K562 (cell line): ENCODE measurements at regions not wholly inside any gene's neighbourhood (a gene's known extent, or its start where the extent isn't known, plus 50 kb on each side); places are given as distances from the start of the nearest gene placed in this dataset.
A peak's percentile ranks its signal among the peaks of the same experiment; 100 is the strongest.

Source experiments
- POLR2AphosphoS2 ChIP-seq: IDR thresholded peaks from 2 replicates; pipeline ENCODE4 v1.6.1; 2012; ENCODE audit warnings: low read length, improper control_type of control experiment
- REST ChIP-seq, 2 experiments: fragments of 450-650 bp; formaldehyde crosslinking in 1 of 2; IDR thresholded peaks; 2 replicates each; pipeline versions ENCODE4 v1.4.0 to v1.6.1; 2014 to 2020; ENCODE audit warnings: mild to moderate bottlenecking in 2 of 2, borderline replicate concordance in 1 of 2, low read depth in 1 of 2
- STAG1 ChIP-seq: sonication (generic); formaldehyde crosslinking; IDR thresholded peaks from 2 replicates; pipeline ENCODE4 v1.5.0; 2020; ENCODE audit warnings: missing genetic modification reagents, borderline replicate concordance

DNA sequence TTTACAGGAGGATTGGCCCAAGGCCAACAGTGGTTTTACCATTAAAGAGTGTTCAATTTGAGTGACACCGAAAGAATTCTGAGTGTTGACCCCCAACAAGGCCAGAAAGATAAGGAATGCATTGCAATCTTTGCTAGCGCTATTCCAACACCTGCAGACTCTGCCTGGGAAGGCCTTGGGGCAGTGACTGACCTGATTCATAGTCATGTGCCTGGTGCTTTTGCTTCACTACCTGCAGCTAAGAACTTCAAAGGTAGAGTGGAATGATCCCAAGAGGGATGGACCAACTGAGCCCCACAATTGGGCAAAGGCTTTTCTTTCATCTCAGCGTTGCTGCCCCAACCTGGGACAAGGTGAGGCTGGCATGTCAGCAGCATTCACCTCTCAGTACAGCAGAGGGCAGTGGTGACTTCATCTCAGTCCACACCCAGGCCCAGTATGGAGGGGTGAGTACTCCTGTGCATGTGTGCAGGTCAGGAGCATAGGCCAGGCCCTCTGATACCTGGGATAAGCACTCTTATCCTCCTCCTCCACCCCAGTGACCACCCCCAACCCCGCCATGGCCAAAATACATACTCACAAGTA, 149.6 kb upstream of the GNAO1 start (continued):
- peak; percentile 52; the same call in 1 of the 2 replicates for TF ChIP-seq REST (IDR thresholded peaks at IDR 0.05; ENCODE audit: borderline replicate concordance)
- no peak for TF ChIP-seq REST (CRISPR knock-in tag; IDR thresholded peaks at IDR 0.05; ENCODE audit: low read depth)
- TF ChIP-seq POLR2AphosphoS2, result no peak
- TF ChIP-seq STAG1, result peak; percentile 42; the same call in 1 of the 2 replicates
